GM18907 (cell line): ENCODE measurements at regions not wholly inside any gene's neighbourhood (a gene's known extent, or its start where the extent isn't known, plus 50 kb on each side); places are given as distances from the start of the nearest gene placed in this dataset.
"Not testable (repeated sequence)": the region's sequence is repeated elsewhere in the genome, so short reads cannot be mapped to it uniquely, and the experiment has no call there.

Experiments
- ATAC-seq: cut with Tn5 transposase; IDR thresholded peaks from one replicate; pipeline ENCODE4 v1.9.1; 2021; ENCODE audit warnings: mild to moderate bottlenecking, moderate library complexity; ENCODE audit not compliant: unreplicated experiment

- ATAC-seq: not testable (repeated sequence)
These were observed 919.2 kb upstream of the ARRDC3 start for GRCh38 chr5:92302356-92302755.

DNA sequence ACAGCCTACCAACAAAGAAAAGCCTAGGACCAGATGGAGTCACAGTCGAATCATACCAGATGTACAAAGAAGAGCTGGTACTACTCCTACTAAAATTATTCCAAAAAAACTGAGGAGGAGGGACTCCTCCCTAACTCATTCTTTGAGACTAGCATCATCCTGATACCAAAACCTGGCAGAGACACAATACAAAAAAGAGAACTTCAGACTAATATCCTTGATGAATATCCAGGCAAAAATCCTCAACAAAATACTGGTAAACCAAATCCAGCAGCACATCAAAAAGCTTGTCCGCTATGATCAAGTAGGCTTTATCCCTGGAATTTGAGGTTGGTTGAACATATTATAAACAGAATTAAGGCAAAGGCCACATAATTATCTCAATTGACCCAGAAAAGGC lies 900.4 kb upstream of the ARRDC3 start:
- ATAC-seq: no peak

DNA sequence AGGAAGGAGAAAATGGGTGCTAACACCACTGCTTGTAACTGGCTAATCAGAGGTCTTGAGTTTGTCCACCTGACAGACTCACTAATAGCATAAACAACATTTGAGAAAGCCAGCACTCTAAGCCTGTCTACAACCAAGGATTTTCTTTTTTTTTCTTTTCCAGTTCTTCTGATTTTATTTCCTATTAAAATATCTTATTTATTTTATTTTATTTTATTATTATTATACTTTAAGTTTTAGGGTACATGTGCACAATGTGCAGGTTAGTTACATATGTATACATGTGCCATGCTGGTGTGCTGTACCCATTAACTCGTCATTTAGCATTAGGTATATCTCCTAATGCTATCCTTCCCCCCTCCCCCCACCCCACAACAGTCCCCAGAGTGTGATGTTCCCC lies 888.6 kb upstream of the ARRDC3 start:
- not testable (repeated sequence) for ATAC-seq

DNA sequence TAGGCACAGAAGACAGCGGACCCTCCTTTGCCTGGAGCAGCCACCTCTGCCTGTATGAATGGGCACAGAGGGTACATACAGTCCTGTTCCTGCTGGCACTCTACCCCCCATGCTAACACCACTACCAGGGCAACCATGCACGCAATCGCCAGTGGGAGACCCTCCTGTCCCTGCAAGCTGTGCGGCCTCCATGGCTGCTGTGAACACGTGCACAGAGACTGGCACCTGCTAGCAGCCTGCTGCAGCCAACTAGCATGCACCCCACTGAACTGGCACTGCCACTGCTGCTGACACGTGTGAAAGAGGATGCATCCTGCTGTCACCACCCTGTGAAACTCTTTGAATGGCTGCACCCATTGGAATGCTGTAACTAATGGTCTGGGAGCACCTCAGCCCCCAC lies 885.2 kb upstream of the ARRDC3 start:
- ATAC-seq: no peak

DNA sequence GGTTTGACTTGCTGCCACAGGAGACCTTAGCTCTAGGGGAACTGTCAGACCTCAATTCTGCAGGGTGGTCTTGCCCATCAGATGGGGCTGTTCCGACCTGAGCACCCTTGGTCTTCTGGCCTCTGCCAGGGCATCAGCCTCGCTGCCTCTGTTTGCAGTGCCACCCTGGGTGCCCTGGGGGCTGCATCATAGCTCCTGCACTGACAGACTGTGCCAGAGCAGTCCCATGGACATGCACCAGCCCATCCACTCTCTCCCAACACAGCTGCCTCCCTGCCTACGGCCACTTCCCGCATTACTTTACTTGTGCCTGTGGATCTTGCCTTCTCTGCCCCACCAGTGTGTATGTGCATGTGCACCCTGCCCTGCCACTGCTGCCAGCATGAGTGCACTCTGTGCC lies 884.7 kb upstream of the ARRDC3 start:
- no peak for ATAC-seq

DNA sequence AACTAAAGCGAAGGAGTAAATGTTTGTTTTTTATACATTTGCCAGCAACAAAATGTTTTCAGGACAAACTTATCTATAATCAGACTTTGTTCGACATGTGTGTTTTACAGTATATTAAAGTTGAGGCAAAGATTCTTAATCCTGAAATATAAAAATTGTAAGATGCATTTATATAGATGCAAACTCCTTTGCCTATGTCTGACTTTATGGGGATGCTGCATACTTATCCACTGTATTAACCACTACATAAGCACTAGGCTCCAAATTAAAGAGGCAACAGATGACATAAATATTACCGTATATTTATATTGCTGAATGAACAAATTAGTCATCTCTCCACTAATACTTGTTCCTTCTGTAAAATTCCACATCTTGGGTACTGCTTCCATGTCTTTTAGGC lies 882.7 kb upstream of the ARRDC3 start:
- no peak for ATAC-seq

GRCh38 chr5:92255605-92256004 lies 872.5 kb upstream of the ARRDC3 start:
- ATAC-seq: not testable (repeated sequence)

- no peak for ATAC-seq
These were observed 865.4 kb upstream of the ARRDC3 start for GRCh38 chr5:92248518-92248917.

DNA sequence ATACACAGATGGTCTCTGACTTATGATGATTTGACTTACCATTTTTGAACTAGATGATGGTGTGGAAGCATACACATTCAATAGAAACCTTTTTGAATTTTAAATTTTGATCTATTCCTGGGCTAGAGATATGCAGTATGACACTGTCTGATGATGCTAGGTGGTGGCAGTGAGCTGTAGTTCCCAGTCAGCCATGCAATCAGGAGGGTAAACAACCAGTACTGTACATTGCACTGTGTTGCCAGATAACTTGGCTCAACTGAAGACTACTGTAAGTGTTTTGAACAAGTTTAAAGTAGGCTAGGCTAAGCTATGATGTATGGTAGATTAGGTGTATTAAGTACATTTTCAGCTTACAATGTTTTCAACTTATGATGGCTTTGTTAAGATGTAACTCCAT lies 859.1 kb upstream of the ARRDC3 start:
- no peak for ATAC-seq

DNA sequence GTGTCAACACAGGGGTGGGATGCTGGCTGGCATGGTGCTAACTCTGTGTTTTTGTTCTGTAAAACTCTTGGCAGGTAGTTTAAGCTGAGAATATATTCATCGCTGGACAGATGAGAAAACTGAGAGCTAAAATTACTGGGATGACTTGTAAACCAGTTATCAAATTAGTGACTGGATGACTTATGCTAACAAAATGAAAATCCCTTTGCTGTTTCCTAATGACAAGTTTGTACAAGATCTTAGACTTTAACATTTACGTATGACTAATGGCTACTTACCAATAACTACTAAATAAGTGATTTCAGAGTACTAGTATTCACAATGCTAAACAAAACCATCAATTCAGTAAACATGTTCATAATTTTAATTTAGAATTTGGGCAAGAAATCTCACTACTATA lies 854.8 kb upstream of the ARRDC3 start:
- no peak for ATAC-seq

DNA sequence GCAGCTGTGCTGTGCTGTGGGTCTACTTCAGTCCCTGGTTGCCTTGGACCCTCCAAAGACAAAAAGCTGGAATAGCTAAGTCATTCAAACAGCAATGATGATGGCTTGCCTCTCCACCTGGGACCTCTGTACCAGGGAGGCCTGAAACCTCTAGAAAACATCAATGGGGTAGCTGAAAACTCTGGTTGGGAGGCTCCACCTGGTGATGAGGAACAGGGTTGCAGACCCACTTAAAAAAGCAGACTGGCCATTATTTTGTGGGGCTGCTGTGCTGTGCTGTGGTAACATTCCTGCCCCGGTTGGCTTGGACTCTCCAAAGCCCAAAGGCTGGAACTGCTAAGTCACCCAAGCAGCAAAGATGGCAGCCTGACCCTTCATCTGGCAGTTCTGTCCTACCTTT lies 839.3 kb upstream of the ARRDC3 start:
- no peak for ATAC-seq

DNA sequence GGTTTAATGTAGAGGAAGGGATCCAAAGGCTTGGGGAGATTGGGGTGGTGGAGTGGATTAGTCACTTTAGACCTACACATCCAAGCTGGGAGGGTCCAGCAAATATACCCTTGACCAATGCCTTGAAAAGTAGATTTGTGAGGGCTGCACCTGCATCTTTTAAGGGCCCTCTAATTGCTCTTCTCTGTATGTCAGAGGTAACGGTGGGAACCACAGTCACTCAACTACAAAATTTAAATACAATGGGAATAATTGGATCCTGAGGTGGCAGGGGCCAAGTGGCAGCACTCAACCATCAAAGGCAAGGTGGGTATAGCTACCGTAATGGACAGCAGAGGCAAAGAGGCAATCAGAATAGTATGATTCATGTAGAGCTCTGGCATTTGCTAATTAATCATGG lies 833.7 kb upstream of the ARRDC3 start:
- ATAC-seq: not testable (repeated sequence)

GRCh38 chr5:92215116-92215515 lies 832.0 kb upstream of the ARRDC3 start:
- ATAC-seq: no peak

DNA sequence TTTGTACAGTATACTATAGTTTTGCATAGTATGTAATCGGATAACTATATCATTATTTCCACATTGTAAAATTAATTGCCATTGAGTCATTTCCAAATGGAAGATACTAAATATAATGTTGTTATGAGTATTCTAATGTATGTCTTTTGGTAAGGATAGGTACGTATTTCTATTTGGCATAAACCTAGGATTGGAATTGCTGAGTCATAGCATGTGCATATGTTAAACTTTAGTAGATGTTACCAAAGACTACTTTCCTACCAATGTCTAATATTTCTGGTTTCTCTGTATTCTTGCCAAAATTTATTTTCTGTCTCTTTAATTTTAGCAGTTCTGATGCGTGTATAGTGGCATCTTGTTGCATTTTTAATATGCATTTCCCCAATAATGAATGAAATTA lies 825.1 kb upstream of the ARRDC3 start:
- no peak for ATAC-seq

- no peak for ATAC-seq
These were observed 824.0 kb upstream of the ARRDC3 start for GRCh38 chr5:92207151-92207550.

- ATAC-seq: no peak
These were observed 823.6 kb upstream of the ARRDC3 start for GRCh38 chr5:92206681-92207080.

GRCh38 chr5:92199035-92199434 lies 815.9 kb upstream of the ARRDC3 start:
- ATAC-seq: not testable (repeated sequence)

- no peak for ATAC-seq
These were observed 798.5 kb upstream of the ARRDC3 start for GRCh38 chr5:92181656-92182055.

DNA sequence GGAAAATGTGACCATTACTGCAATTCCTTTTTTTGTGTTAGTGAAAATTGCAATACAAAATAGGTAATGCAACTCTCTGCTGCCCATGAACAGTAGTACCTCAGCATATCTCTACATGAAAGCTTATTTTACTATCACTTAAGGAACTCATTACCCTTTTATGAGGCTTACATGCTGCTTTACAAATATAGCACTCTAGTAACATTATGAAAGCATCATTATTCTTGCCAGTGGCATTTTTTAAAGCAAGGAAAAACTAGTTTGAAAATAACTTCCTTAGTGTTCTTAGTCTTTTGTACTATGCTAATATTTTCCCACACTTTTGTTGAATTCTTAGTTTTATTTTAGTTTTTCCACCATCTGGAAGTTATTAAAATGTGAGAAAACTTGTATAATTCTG lies 797.3 kb upstream of the ARRDC3 start:
- ATAC-seq: no peak

GRCh38 chr5:92179651-92180050 lies 796.5 kb upstream of the ARRDC3 start:
- ATAC-seq: no peak

DNA sequence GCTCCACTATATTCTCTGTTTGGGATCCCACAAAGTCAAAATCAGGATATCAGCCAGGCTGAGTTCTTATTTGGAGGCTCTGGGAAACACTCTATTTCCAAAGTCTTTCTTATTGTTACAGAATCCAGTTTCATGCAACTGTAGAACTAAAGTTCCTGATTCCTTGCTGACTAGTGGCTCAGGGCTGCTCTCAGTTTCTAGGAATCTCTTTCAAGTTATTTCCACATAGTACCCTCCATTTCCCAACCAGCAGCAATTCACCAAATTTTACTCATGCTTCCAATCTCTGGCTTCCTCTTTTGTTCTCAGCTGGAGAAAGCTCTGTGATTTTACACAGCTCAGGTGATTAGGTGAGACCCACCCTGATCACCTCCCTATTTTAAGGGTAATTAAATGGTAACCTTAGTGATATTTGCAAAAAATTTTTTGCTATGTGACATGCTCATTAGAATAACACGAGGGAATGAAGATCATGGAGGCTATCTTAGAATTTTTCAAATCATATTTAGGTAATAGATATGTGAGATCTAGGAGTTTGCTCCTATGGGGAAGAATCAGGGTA lies 794.9 kb upstream of the ARRDC3 start:
- ATAC-seq: no peak

DNA sequence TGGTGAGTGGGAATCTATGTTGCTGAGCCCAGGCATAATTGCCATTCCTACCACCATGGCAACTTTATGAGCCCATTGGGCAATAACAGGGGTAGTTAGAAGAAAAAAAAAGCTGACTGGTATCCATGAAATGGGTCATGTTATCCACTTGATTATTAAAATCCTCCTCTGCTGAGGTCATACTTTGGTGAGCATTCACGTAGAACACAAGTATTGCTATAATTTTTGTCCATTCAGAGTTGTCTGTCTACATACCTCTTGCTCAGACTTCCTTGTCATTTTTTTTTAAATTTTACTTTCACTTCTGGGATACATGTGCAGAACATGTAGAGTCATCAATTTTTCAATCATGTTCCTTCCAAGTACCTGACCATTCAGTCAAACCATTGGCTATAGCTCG lies 780.8 kb upstream of the ARRDC3 start:
- ATAC-seq: no peak

- ATAC-seq: no peak
These were observed 764.7 kb upstream of the ARRDC3 start for GRCh38 chr5:92147798-92148197.

DNA sequence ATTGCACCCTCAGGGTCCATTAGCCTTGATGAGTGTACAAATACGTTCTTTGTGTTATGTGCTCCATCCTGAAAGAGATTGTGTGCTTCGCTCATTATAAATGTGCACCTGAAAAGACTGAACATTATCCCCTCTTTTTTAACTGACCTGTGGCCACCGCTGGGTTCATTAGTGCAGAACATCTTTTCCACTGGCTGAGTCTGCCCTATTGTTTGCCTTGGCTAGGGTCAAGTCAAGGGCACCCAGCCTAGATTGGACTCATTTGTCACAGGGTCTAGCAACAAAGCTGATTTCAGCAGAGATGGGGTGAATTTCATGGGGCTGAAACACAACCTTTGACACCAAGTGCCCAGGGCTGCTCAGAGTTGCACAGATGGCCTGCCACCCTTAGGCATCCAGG lies 764.1 kb upstream of the ARRDC3 start:
- ATAC-seq: no peak
